HG02884 (cell line): ENCODE measurements at regions not wholly inside any gene's neighbourhood (a gene's known extent, or its start where the extent isn't known, plus 50 kb on each side); places are given as distances from the start of the nearest gene placed in this dataset.

Experiments used
- ATAC-seq: cut with Tn5 transposase; IDR thresholded peaks from one replicate; pipeline ENCODE4 v1.9.1; 2021; ENCODE audit warnings: mild to moderate bottlenecking, moderate library complexity; ENCODE audit not compliant: unreplicated experiment

DNA sequence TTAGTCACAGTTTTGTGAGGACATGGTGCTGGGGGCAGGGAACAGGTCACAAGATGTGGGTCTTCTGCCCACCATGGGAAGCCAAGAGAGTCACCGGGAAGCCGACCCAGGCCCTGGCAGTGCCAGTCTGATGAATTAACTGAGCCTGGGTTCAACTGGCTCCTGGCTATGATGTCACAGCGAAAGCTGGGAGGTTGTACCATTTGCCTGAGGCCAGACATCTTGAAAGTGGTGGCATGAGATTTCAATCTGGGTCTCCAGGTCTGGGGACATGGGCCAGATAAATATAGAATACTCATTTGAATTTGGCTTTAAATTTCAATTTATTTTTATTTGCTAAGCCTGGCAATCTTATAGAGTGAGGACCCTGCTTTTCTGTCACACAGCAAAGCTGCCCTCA, 280.9 kb downstream of the NSG2 start:
- ATAC-seq: no peak

DNA sequence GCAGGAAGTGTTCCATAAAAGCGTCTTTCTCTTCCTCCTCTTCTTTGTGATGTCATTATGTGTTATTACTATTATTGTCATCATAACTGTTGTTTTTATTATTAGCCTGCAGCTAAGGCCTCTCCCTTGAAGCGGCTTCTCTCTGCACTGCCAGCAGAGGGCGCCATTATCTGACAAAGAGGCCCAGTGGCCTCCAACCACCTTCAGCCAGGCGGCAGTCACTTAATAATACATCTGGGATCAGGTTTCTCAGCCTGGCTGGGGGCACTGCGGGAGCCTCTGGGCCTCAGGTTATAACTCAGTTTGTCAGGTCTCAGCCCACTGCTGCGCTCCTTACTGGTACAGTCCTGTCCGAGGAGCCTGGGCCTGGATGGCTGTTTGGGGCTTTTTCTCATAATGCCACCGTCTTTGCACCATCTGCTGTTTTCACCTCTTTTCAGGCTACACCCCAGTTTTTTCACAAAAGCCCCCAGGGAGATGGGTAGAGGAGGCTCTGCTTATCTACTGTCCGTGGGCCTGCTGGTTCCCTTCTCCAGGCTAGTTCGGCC, 281.9 kb downstream of the NSG2 start:
- ATAC-seq: no peak

DNA sequence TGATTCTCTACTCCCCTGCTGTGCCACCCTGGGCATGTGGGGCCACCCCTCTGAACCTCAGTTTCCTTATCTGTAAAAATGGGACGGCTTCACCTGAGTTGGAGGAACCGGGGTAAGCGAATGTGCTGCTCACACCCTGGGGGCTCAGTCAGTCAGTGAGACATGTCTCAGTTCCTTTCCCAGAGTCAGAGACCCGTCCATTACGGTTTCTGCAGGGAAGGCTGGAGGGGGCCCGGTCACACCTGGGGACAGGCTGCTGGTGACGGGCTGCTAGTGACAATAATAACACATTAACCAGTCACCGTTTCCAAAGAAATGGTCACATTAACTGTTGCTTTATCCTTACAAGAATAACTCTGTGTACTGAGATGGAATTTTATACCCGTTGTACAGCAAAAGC, 282.4 kb downstream of the NSG2 start:
- ATAC-seq: no peak

DNA sequence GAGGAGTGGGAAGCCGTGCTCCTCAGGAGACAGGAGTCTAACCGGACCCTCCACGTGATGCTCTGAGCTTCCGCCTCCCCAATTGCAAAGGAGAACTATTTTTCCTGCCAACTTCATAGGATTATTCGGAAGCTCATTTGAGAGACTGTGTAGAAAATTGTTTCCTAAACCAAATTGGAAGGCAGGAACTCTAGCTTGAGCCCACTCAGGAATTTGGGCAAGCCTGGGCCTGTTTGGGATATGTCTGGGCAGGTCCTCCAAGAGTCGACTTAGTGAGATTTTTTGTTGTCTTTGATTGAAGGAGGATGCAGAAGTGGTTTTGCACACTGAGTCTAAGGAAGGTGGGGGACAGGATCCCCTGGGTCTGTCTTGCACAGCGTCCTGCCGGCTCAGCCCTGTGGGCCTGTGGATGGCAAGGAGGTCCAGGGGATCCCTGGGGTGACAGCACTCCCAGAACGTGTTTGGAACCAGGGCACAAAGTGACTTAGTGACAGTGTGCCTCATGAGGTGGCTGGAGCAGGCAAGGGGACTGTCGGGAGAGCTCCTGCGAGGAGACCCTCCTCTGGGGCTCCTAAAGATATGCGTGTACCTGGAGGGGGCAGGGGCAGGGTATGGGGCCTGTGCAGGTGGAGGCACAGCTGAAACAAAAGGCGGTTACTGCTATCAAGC, 283.3 kb downstream of the NSG2 start:
- ATAC-seq: no peak

DNA sequence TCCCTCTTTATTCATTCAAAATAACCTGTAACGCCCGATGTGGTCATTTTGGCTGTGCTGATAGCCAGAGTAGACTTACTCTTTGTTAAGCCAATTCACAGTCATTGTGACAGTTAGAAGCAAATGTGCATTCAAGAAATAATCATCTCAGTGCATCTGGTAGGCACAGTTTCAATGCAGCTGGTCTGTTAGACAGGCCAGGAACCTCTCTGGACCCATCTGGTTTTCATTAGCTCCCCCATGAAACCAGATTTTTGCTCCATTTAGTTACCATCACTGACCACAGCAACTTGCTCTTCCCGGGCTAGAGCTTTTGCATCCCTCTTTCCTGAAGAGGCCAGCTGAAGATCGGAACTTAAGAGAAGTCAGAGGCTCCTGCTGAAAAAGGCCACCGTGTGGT, 284.2 kb downstream of the NSG2 start:
- ATAC-seq: no peak

DNA sequence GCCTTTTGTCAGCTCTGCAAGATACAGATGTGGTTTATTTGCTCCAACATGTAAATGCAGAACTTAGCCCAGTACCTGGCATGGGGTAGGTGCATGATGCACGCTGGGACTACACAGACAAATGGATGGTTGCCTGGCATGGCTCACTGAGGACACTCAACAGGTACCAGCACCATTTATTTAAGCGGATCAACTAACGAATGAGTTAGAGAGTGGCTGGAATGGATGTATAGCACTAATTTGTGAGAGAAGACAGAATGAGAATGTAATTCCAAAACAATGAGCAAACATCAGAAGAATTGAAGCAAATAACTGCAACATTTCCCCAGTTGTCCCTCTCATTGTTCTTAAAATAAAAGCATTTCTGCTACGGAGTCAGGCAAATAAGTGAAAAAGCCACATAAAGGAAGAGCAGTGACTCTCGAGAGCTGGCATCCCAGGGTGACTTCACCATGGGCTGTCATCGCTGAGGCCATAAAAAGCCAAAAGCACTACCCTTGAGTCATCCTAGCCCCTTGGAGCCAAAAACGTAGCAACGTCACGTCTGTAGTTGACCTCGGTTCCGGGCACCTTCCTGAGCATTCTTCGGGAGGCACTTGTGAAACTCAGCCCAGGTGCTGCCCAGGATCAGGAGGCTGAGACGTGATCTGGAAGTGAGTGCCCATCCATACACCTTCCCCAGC, 290.3 kb downstream of the NSG2 start:
- ATAC-seq: no peak

DNA sequence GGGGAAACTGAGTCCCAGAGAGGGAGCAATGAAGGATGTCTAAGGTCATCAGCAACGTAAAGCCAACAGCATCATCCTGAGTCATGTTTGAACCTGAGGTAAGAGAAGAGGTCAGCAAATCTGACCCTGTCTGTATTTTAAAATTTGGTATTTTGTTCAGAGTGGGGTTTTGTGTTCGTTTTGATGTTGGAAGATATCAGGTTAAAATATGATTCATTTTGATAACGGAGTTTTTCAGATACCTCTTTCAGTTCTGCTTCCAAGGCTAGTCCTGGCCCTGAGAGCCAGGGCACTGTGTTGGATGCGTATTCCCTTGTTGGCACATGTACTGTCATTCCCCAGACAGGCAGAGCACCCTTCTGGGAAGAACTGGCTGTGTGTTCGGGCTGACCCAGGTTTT, 291.0 kb downstream of the NSG2 start:
- no peak for ATAC-seq

DNA sequence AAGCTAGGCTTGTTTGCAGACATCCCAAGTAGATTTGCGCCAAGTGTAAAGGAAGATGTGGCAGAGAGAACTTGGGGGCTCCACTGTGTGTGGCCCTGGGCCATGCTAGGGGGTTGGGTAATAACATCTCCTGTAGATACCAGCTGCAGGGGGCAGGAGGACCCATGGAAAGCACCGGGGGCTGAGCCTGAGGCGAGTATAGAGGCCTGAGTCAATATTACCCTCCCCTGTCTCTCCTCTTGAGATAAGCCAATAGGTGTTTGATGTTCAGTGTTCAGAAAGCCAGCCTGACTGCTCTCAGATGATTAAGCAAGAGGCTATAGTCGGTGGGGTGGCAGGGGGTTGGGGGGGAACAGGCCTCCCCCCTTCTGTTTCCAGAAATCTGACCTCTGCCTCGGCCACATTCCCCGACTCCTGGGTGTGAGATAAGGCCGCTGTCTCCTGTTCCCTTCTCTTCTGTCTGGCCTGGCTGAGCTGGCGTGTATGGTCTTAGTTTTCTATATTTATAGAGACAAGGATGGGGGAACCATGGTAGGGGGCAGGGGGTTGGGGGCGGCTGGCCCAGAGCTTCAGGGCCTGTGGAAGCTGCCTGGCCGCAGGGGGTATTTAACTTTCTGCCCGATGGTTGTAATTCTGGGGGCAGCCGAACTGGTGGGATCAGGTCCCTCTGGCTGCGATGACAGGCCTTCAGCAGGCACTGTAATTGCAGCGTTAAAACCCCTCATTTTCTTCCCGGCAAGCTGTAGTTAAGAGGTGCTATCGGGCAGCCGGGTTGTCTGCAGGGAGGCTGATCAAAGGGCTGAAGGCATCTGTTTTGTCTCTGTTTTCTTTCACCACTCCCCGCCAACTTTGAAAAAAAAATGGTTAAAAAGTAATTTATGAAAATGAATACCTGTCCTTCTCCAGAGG, 292.0 kb downstream of the NSG2 start:
- no peak for ATAC-seq

DNA sequence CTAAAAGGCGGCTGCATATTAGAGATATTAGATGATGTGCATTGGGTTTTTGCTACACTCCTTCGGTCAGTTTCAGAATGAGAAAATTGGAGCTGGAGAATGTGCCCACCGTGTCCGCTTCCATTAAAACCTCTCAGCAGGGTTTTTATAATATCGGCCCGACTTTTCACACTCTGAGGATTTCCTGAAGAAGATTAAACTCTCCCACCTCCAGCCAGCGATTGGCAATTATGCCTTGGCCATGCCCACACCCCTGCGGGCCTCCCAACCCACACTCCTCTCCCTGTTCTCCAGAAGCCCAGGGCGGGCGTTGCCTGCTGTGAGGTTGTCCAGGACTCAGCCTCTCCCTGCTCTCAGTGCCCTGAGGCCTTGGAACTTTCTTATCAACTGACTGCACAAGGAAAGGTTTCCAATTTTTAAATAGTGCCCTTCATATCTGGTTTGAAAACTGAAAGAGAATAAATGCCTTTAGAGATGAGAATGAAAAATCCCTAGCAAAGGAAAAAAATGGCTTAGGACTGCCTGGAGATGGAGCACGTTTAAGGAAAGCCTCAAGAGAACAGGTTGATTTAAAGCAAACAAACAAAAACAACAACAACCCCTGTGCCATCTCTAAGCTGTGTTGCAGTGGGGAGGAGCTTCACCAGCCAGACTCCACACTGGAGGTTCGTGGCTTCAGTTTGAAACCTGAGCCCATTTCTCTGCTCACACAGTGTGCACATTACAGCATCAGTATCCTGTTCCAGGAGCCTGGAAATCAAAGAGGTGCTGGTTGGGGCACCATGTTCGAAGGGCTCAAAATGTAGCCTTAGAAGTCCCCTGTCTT, 292.9 kb downstream of the NSG2 start:
- ATAC-seq: no peak

DNA sequence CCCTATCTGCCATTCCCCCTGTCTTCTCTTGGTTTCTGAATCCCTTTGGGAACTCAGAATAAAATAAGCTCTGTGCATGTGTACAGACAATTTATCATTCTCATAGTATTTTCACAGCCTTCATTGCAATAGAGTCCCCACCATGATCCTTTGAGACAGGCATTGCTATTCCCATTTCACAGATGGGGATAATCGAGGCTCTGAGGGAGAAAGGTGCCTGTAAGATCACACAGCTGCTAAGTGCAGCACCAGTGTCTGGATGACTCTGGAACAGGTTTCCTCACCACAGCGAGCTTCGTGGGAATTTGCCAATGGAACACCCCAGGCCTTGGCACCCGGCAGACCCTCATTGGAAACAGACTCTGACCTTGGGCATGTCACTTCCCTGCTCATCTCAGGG, 293.6 kb downstream of the NSG2 start:
- no peak for ATAC-seq

DNA sequence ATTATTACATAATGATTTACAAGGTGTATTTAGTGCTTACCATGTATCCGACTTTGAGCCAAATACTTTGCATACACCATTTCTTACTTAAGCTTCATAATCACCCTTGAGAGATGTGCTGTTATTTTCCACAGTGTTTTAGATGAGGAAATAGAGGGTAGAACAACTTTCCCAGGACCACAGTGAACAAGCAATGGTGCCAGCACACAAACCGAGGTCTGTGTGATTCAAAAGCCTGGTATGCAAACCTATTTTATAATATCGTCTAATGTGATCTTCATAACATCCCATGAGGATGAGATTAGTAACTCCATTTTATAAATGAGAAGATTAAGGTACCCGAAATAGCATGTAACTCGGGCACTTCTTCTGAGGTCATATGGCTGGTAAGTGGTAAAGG, 294.7 kb downstream of the NSG2 start:
- ATAC-seq: no peak

DNA sequence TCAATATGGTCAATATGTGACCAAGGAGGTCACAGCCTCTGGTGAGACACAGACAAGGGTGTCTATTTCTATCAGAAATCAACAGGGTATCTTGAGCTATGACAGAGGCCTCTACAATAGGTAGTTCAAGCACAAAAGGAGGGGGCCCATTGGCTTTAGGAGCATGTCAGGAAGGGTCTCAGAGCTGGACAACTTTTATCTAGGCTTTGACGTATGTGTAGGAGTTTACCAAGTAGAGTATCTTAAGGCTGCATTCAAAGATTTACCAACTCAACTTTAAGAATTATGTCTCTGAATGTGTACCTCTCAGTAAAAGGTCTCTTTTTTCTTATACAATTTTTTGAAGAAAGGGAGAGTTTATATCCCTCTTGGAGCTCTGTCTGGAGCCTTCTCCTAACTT, 297.2 kb downstream of the NSG2 start:
- no peak for ATAC-seq

DNA sequence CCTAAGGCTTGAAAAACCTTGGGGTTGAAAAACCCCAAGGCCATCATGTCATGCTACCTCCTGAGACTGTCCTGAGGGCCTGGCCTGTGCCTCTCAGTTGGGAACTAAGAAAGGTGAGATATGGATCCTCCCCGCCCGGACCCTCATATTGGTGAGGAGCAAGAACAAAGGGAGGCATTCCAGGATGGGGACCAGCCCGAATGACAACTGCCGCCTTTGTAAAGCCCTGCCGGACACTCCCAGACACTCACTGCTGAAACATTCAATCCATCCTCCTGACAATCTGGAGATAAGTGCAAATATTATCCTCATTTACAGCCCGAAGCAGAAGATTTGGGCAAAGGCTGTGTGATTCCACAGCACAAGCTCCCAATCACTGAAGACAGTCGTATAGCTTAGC, 298.3 kb downstream of the NSG2 start:
- ATAC-seq: no peak

DNA sequence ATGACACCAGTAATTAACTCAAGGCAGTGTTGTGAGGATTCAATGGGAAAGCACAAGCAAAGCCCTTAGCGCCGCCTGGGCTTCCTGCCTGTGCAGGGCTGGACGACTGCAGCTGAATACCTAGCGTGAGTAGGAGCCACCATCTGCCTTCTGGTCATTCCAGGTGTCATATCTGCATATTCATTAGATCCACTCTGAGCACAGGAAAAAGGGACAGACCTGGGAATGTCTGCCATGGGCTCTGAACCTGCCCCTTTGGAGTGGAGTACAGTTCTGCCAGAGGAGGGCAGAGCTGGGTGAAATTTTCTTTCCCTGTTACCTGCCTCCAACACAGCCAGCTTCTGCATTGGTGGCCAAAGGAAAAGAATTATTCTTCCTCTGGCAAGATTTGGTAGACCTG, 298.8 kb downstream of the NSG2 start:
- ATAC-seq: no peak

DNA sequence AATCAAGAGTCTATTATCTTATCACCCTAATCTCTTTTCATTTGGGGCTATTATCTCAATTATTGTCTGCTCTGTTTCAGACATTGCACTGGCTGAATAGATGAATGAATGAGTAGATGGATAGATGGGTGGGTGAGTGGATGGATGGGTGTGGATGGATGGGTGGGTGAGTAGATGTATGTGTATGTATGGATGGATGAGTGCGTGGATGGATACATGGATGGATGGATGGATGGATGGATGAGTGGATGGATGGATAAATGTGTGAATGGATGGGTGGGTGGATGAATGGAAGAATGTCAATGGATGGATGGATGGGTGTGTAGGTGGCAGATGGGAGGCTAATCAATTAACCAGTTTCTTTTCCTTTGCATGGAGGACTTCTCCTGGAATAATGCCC, 301.7 kb downstream of the NSG2 start:
- no peak for ATAC-seq

DNA sequence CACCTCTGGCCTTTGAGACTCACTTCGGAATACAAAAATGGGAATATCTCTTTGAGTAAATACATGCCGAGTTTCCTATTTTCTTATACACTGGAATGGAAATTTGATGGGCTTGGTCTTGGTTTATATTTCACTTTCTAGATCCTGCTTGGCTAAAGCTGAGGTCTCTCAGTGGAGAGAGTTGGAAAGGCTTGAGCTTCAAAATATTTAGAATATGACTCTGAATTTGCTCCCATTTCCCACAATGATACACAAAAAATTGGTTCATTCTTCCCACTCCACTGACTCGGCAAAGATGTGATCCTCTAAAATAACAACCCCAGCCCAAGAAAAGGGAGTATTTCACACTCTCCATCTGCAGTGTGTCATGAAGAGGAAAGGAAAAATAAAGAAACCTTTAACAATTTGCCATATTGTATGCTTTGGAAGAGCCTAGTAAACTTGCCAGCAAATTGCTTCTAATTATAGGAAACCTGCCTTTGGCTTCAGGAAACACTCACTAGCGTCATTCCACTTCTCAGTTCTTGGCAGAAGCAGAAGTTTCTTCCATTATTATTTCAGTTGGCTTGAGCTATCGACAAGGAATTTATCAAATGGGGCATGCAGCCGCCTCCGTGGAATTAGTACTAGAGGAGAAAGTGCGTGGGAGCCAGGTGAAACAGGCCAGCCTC, 302.9 kb downstream of the NSG2 start:
- no peak for ATAC-seq

DNA sequence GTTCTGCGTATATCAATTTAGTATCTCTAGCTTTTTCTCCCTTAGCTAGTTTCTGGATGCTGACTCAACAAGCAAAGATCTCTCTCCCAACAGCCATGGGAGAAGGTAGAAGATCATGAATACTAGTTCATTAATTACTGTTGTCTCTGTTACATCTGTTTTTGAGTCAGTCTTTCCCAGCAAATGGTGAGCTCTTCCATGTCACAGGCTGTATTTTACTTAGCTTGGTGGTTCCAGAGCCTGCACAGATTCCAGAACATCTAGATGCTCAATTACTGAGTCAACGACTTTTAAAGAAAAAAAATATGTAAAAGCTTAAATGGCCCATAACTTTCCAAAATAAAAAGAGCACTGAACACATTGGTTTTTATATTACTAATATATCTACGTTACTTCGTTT, 307.2 kb downstream of the NSG2 start:
- ATAC-seq: no peak

DNA sequence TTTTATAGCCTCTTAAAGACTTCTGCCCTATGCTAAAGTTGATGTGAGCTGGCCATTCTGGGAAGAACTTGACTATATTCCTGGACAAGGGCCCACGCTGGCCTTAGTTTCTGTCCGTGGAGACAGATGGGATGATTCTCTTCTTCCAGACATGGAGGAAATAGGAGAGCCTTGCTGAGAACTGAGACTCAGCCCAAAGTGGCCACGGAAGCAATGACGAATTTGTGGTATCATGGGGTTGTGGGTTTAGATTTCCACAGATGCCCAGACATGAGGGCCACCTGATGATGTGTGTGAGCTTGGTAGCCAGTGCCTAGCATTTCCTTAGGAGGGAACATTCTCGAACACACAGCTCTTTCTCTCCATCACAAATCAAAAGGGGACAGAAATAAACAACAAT, 309.1 kb downstream of the NSG2 start:
- ATAC-seq: no peak

DNA sequence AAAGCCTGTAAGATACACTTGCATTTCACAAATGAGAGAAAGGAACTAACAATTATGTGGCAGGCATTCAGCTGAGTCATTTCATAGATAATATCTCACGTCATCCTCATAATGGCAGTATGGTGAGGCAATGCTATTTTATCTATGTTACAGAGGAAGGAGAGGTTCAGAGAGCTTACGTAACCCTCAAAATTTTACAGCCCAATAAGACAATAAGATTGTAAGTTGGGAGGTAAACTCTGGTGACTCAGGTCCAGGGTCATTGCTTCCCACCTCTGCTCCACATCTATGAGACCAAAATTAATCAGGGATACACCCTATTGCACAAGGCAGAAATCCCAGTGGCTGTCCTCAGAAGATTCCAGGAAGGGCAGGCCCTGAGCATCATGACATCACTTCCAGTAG, 309.7 kb downstream of the NSG2 start:
- ATAC-seq: no peak

DNA sequence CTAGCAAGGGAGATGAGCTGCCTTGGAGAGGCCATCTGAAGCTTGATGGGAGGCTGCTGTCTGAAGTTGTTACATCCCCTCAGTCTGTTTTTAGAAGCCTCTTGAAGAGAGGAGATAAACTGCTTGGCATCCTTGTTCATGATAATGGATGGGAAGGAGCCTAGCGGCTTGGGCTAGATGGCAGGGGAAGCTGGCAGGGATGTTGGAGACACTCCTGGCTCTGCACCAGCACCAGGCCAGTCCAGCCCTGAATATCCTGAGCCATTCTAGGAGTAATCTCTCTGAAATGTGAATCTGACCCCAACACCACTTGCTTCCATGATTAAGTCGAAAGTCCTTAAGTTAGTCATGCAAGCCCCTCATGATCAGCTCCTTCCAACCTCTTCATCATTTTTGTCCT, 310.5 kb downstream of the NSG2 start:
- no peak for ATAC-seq
